Keratinocyte (primary cell): ENCODE measurements at regions not wholly inside any gene's neighbourhood (a gene's known extent, or its start where the extent isn't known, plus 50 kb on each side); places are given as distances from the start of the nearest gene placed in this dataset.

Source experiments
- DNase-seq: peaks from one replicate; pipeline ENCODE4 v3.0.0-alpha.2; 2011; ENCODE audit warnings: low read depth, missing footprints, low spot score
- FAIRE-seq: peaks from 2 replicates; lab custom pipeline; 2011; peaks lifted over from hg19 to GRCh38; lab: Jason Lieb, UNC
- H2AFZ ChIP-seq: 2 replicates; pipeline ENCODE4 v1.6.0; 2012; ENCODE audit warnings: low read length, control low read depth, inconsistent platforms; ENCODE audit not compliant: control insufficient read depth
- H3K27ac ChIP-seq: 2 replicates; pipeline ENCODE4 v1.5.1; 2011; ENCODE audit warnings: low read length; ENCODE audit not compliant: control insufficient read depth, insufficient read depth
- H3K27me3 ChIP-seq: 3 replicates; pipeline ENCODE4 v1.6.0; 2011; ENCODE audit warnings: low read length; ENCODE audit not compliant: control insufficient read depth, insufficient read depth; ENCODE audit errors: extremely low read depth
- H3K36me3 ChIP-seq, 2 experiments: 2 replicates in 1 of 2; 3 replicates in 1 of 2; pipeline ENCODE4 v1.5.1; 2011; ENCODE audit warnings: low read length in 2 of 2, mild to moderate bottlenecking in 1 of 2; ENCODE audit not compliant: control insufficient read depth in 2 of 2, insufficient read depth in 2 of 2; ENCODE audit errors: extremely low read depth in 1 of 2
- H3K4me1 ChIP-seq: 3 replicates; pipeline ENCODE4 v1.5.1; 2011; ENCODE audit warnings: low read length; ENCODE audit not compliant: control insufficient read depth, insufficient read depth; ENCODE audit errors: extremely low read depth
- H3K4me2 ChIP-seq: 3 replicates; pipeline ENCODE4 v1.6.0; 2011; ENCODE audit warnings: low read depth, low read length; ENCODE audit not compliant: control insufficient read depth, insufficient read depth; ENCODE audit errors: extremely low read depth
- H3K4me3 ChIP-seq, 3 experiments: fragments of 200-600 bp in 1 of 3; sonication (generic) in 1 of 3; 2 replicates in 2 of 3; 3 replicates in 1 of 3; pipeline ENCODE4 v1.5.1; 2011 to 2016; ENCODE audit warnings: low read length in 3 of 3, mild to moderate bottlenecking in 3 of 3, control low read depth in 2 of 3, inconsistent platforms in 1 of 3, low read depth in 1 of 3, mixed read lengths in 1 of 3, mixed run types in 1 of 3, moderate library complexity in 1 of 3; ENCODE audit not compliant: control insufficient read depth in 2 of 3, insufficient read depth in 2 of 3; ENCODE audit errors: extremely low read depth in 1 of 3
- H3K79me2 ChIP-seq: 2 replicates; pipeline ENCODE4 v1.6.0; 2012; ENCODE audit warnings: low read length; ENCODE audit not compliant: control insufficient read depth, insufficient read depth
- H3K9ac ChIP-seq: 3 replicates; pipeline ENCODE4 v1.6.0; 2011; ENCODE audit warnings: low read length; ENCODE audit not compliant: control insufficient read depth, insufficient read depth; ENCODE audit errors: extremely low read depth
- H3K9me1 ChIP-seq: 3 replicates; pipeline ENCODE4 v1.6.0; 2011; ENCODE audit warnings: low read length; ENCODE audit not compliant: control insufficient read depth, insufficient read depth; ENCODE audit errors: extremely low read depth
- H3K9me3 ChIP-seq: 2 replicates; pipeline ENCODE4 v1.5.1; 2012; ENCODE audit warnings: low read depth, low read length; ENCODE audit not compliant: control insufficient read depth
- H4K20me1 ChIP-seq: 3 replicates; pipeline ENCODE4 v1.6.0; 2011; ENCODE audit warnings: low read length; ENCODE audit not compliant: control insufficient read depth, insufficient read depth; ENCODE audit errors: extremely low read depth
- EZH2 ChIP-seq: IDR thresholded peaks from one replicate; pipeline ENCODE4 v1.6.1; 2012; ENCODE audit warnings: inconsistent platforms, mild to moderate bottlenecking, low read length, moderate library complexity
- dilution Hi-C: fragments of 300-500 bp; cut with MboI; formaldehyde crosslinking; loops from one replicate; pipeline ENCODE4 v1.7.0; 2020; ENCODE audit warnings: low sequenced_read_pairs; ENCODE audit not compliant: extremely low pct_ligation_motif_present
- TF ChIP-seq, protein P1 (sequence below), 3 experiments: IDR thresholded peaks in 1 of 3; conservative IDR thresholded peaks in 1 of 3; optimal IDR thresholded peaks in 1 of 3; 2 replicates in 2 of 3; 3 replicates in 1 of 3; pipeline versions ENCODE3 to v1.5.1; 2011; ENCODE audit warnings: low read length in 3 of 3, mild to moderate bottlenecking in 3 of 3, moderate library complexity in 2 of 3, control low read depth in 1 of 3, inconsistent platforms in 1 of 3; ENCODE audit not compliant: insufficient read depth in 2 of 3; ENCODE audit errors: extremely low read depth in 1 of 3

- Histone ChIP-seq H3K27me3 (no peaks in the 10 kb centered on the region), H3K36me3 (no peaks in the 10 kb centered on the region), H2AFZ (no peak overlapping the region), H3K9me1 (no peaks in the 10 kb centered on the region), H3K4me2 (no peak overlapping the region), H3K4me1 (no peaks in the 10 kb centered on the region), H3K79me2 (no peaks in the 10 kb centered on the region), H4K20me1 (no peaks in the 10 kb centered on the region), H3K9ac (no peak overlapping the region), H3K9me3 (no peaks in the 10 kb centered on the region), H3K4me3 (no peak overlapping the region), H3K27ac (no peak overlapping the region)
- DNase-seq (no peak), FAIRE-seq (no peak)
- dilution Hi-C loops: no loop called here
- no peak for TF ChIP-seq EZH2
- TF ChIP-seq, protein P1, sequence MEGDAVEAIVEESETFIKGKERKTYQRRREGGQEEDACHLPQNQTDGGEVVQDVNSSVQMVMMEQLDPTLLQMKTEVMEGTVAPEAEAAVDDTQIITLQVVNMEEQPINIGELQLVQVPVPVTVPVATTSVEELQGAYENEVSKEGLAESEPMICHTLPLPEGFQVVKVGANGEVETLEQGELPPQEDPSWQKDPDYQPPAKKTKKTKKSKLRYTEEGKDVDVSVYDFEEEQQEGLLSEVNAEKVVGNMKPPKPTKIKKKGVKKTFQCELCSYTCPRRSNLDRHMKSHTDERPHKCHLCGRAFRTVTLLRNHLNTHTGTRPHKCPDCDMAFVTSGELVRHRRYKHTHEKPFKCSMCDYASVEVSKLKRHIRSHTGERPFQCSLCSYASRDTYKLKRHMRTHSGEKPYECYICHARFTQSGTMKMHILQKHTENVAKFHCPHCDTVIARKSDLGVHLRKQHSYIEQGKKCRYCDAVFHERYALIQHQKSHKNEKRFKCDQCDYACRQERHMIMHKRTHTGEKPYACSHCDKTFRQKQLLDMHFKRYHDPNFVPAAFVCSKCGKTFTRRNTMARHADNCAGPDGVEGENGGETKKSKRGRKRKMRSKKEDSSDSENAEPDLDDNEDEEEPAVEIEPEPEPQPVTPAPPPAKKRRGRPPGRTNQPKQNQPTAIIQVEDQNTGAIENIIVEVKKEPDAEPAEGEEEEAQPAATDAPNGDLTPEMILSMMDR (optimal IDR thresholded peaks at IDR 0.05 in 1 of 3, IDR thresholded peaks at IDR 0.05 in 1 of 3, conservative IDR thresholded peaks at IDR 0.05 in 1 of 3; ENCODE audit: extremely low read depth in 1 of 3, insufficient read depth in 2 of 3, low read length in 3 of 3): no peak
Measured at GRCh38 chr2:153110486-153110885, 368.1 kb downstream of the RPRM start.

GRCh38 chr2:153109793-153110192 lies 368.8 kb downstream of the RPRM start:
- Histone ChIP-seq H2AFZ (no peak overlapping the region), H3K9me1 (no peaks in the 10 kb centered on the region), H3K36me3 (no peaks in the 10 kb centered on the region), H3K9ac (no peak overlapping the region), H3K9me3 (no peaks in the 10 kb centered on the region), H3K4me1 (no peaks in the 10 kb centered on the region), H4K20me1 (no peaks in the 10 kb centered on the region), H3K79me2 (no peaks in the 10 kb centered on the region), H3K27me3 (no peaks in the 10 kb centered on the region), H3K27ac (no peak overlapping the region), H3K4me2 (no peak overlapping the region), H3K4me3 (no peak overlapping the region)
- dilution Hi-C loops: no loop called here
- DNase-seq (no peak), FAIRE-seq (no peak)
- TF ChIP-seq, protein P1 (optimal IDR thresholded peaks at IDR 0.05 in 1 of 3, IDR thresholded peaks at IDR 0.05 in 1 of 3, conservative IDR thresholded peaks at IDR 0.05 in 1 of 3; ENCODE audit: extremely low read depth in 1 of 3, insufficient read depth in 2 of 3, low read length in 3 of 3): no peak
- TF ChIP-seq EZH2: no peak
